OCI-LY1 (cell line): ENCODE measurements at regions not wholly inside any gene's neighbourhood (a gene's known extent, or its start where the extent isn't known, plus 50 kb on each side); places are given as distances from the start of the nearest gene placed in this dataset.

ENCODE experiments used
- H2AFZ ChIP-seq: fragments of 200-600 bp; sonication (generic), shearing (Covaris generic); 2 replicates; pipeline ENCODE4 v1.6.0; 2014; ENCODE audit warnings: antibody characterized with exemption, mild to moderate bottlenecking, low read length
- H3F3A ChIP-seq: fragments of 200-600 bp; sonication (generic), shearing (Covaris generic); 2 replicates; pipeline ENCODE4 v1.6.0; 2014; ENCODE audit warnings: mild to moderate bottlenecking, antibody characterized with exemption, low read length, moderate library complexity; ENCODE audit not compliant: insufficient read depth
- H3K27ac ChIP-seq: fragments of 200-600 bp; sonication (generic); 2 replicates; pipeline ENCODE4 v1.5.1; 2014; ENCODE audit warnings: low read length, mixed run types, mild to moderate bottlenecking, low read depth; ENCODE audit not compliant: poor library complexity, severe bottlenecking
- H3K27me3 ChIP-seq: fragments of 200-600 bp; sonication (generic); 2 replicates; pipeline ENCODE4 v1.6.0; 2014; ENCODE audit warnings: antibody characterized with exemption, mild to moderate bottlenecking, low read length, moderate library complexity; ENCODE audit not compliant: insufficient read depth
- H3K36me3 ChIP-seq: fragments of 200-600 bp; sonication (generic); 2 replicates; pipeline ENCODE4 v1.6.1; 2014; ENCODE audit warnings: mild to moderate bottlenecking, antibody characterized with exemption, low read length, moderate library complexity, mixed read lengths; ENCODE audit not compliant: insufficient read depth
- H3K4me1 ChIP-seq: fragments of 200-600 bp; sonication (generic); 2 replicates; pipeline ENCODE4 v1.5.1; 2014; ENCODE audit warnings: mild to moderate bottlenecking, low read length, moderate library complexity; ENCODE audit not compliant: insufficient read depth, severe bottlenecking
- H3K4me2 ChIP-seq: fragments of 200-600 bp; sonication (generic), shearing (Covaris generic); 2 replicates; pipeline ENCODE4 v1.6.1; 2014; ENCODE audit warnings: low read length
- H3K4me3 ChIP-seq: fragments of 200-600 bp; sonication (generic); 2 replicates; pipeline ENCODE4 v1.5.1; 2014; ENCODE audit warnings: low read length, low read depth, mild to moderate bottlenecking, mixed read lengths; ENCODE audit not compliant: poor library complexity, severe bottlenecking
- H3K79me2 ChIP-seq: fragments of 200-600 bp; shearing (Covaris generic); 2 replicates; pipeline ENCODE4 v1.6.1; 2016; ENCODE audit warnings: mixed run types, low read length, mixed read lengths; ENCODE audit not compliant: insufficient read depth
- H3K9ac ChIP-seq: fragments of 200-600 bp; sonication (generic), shearing (Covaris generic); 2 replicates; pipeline ENCODE4 v1.6.1; 2014; ENCODE audit warnings: mild to moderate bottlenecking, low read length, mixed read lengths
- H3K9me2 ChIP-seq: fragments of 200-600 bp; sonication (generic), shearing (Covaris generic); 2 replicates; pipeline ENCODE4 v1.6.1; 2014; ENCODE audit warnings: low read depth, mild to moderate bottlenecking, low read length, mixed read lengths
- H3K9me3 ChIP-seq: fragments of 200-600 bp; shearing (Covaris generic); 2 replicates; pipeline ENCODE4 v1.6.1; 2014; ENCODE audit warnings: low read length, mixed read lengths
- H4K20me1 ChIP-seq: fragments of 200-600 bp; sonication (generic), shearing (Covaris generic); 2 replicates; pipeline ENCODE4 v1.6.0; 2016; ENCODE audit warnings: mild to moderate bottlenecking, low read length; ENCODE audit not compliant: insufficient read depth
- CTCF ChIP-seq: fragments of 200-600 bp; sonication (generic), shearing (Covaris generic); IDR thresholded peaks from 2 replicates; pipeline ENCODE4 v1.5.1; 2017; ENCODE audit warnings: mild to moderate bottlenecking, antibody characterized with exemption, low read length, moderate library complexity, mixed read lengths
- EZH2 ChIP-seq: fragments of 200-600 bp; sonication (generic), shearing (Covaris generic); IDR thresholded peaks from 2 replicates; pipeline ENCODE4 v1.8.0; 2017; ENCODE audit warnings: borderline replicate concordance, mixed run types, mild to moderate bottlenecking, antibody characterized with exemption, low read length, moderate library complexity, mixed read lengths

DNA sequence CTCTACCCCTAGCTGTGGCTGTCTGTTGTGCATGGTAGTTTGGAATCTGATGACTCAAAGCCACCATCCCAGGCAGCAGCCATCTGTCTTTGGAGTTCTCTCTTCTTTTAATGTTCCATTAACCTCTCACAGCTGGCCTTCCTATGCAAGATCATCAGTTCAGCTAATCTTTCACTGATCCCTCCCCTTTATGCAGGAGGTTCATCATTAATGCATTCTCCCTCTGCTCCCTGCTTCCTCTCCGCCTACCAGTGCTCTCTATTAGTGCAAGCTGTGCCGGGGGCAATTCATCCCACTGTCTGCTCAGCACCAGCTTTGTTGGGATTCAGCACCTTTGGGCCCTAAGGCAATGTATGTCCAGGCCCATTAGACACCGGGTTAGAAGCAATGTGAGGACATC lies 413.0 kb upstream of the LRRC4C start:
- H3K36me3 ChIP-seq = no peaks in the 10 kb centered on the region
- no peak overlapping the region for H3K9ac ChIP-seq
- no peak overlapping the region for H3K4me3 ChIP-seq
- no peak overlapping the region for H2AFZ ChIP-seq
- H3K27me3 ChIP-seq = no peaks in the 10 kb centered on the region
- no peaks in the 10 kb centered on the region for H4K20me1 ChIP-seq
- no peak overlapping the region for H3K4me2 ChIP-seq
- H3K4me1 ChIP-seq = no peaks in the 10 kb centered on the region
- H3K9me2 ChIP-seq = no peaks in the 10 kb centered on the region
- TF ChIP-seq EZH2 = no peak
- no peak for TF ChIP-seq CTCF
- no peaks in the 10 kb centered on the region for H3F3A ChIP-seq
- H3K79me2 ChIP-seq = no peaks in the 10 kb centered on the region
- H3K27ac ChIP-seq = no peak overlapping the region
- no peaks in the 10 kb centered on the region for H3K9me3 ChIP-seq

- no peaks in the 10 kb centered on the region for H4K20me1 ChIP-seq
- no peaks in the 10 kb centered on the region for H3K36me3 ChIP-seq
- H3K4me1 ChIP-seq = no peaks in the 10 kb centered on the region
- no peaks in the 10 kb centered on the region for H3K9me2 ChIP-seq
- no peaks in the 10 kb centered on the region for H3K79me2 ChIP-seq
- H3K27ac ChIP-seq = no peak overlapping the region
- no peaks in the 10 kb centered on the region for H3F3A ChIP-seq
- H3K9ac ChIP-seq = no peak overlapping the region
- H3K27me3 ChIP-seq = no peaks in the 10 kb centered on the region
- TF ChIP-seq EZH2 = no peak
- no peak for TF ChIP-seq CTCF
- H2AFZ ChIP-seq = no peak overlapping the region
- no peaks in the 10 kb centered on the region for H3K9me3 ChIP-seq
- H3K4me3 ChIP-seq = no peak overlapping the region
- no peak overlapping the region for H3K4me2 ChIP-seq
Observed at GRCh38 chr11:41872870-41873269, 413.4 kb upstream of the LRRC4C start.

DNA sequence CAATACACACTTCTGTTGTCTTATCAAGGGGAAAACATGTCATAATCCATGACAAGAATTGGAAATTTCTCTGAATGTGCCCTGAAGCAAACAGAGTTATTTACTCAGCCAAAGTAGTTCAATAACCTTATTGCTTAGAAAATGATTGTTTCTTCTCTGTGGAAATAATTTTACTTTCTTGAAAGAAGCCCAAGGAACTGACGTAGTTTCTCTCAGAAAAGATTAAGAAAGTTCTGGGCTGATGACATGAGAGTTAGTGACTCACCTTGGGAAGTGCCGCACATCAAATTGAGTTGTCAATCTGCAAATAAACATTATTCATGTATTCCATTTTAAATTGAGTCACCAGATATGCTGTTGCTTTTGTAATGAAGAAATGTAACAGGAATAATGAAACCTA lies 418.6 kb upstream of the LRRC4C start:
- Histone ChIP-seq H3K9ac (no peak overlapping the region), H3K79me2 (no peaks in the 10 kb centered on the region), H2AFZ (no peak overlapping the region), H3K4me1 (no peaks in the 10 kb centered on the region), H3K36me3 (no peaks in the 10 kb centered on the region), H3K27ac (no peak overlapping the region), H3K4me3 (no peak overlapping the region), H4K20me1 (no peaks in the 10 kb centered on the region), H3K9me3 (no peaks in the 10 kb centered on the region), H3K9me2 (no peaks in the 10 kb centered on the region), H3F3A (no peaks in the 10 kb centered on the region), H3K4me2 (no peak overlapping the region), H3K27me3 (no peaks in the 10 kb centered on the region)
- TF ChIP-seq EZH2 (no peak), CTCF (no peak)
